GM12892 (cell line): ENCODE measurements at regions not wholly inside any gene's neighbourhood (a gene's known extent, or its start where the extent isn't known, plus 50 kb on each side); places are given as distances from the start of the nearest gene placed in this dataset.
"Not testable (repeated sequence)": the region's sequence is repeated elsewhere in the genome, so short reads cannot be mapped to it uniquely, and the experiment has no call there.

ENCODE experiments used
- POLR2A ChIP-seq: IDR thresholded peaks from 2 replicates; pipeline ENCODE4 v1.6.1; 2011; ENCODE audit warnings: low read depth, low read length, control low read depth
- TAF1 ChIP-seq: IDR thresholded peaks from 2 replicates; pipeline ENCODE4 v1.6.1; 2011; ENCODE audit warnings: low read depth, mild to moderate bottlenecking, control low read depth, low read length, borderline replicate concordance

GRCh38 chr2:111453308-111453707, 332.6 kb downstream of the BCL2L11 start:
- not testable (repeated sequence) for TF ChIP-seq POLR2A, TAF1
